ENCODE measurements at regions not wholly inside any gene's neighbourhood (a gene's known extent, or its start where the extent isn't known, plus 50 kb on each side); places are given as distances from the start of the nearest gene placed in this dataset.

GRCh38 chr15:69718916-69719315, 266.3 kb downstream of the RPLP1 start:
- no peak for DNase-seq

GRCh38 chr15:69719527-69720240, 267.1 kb downstream of the RPLP1 start:
- DNase-seq, result no peak

- no peak for DNase-seq
Observed at GRCh38 chr15:69720536-69720935, 267.9 kb downstream of the RPLP1 start.

- DNase-seq, result no peak
Observed at GRCh38 chr15:69722924-69723323, 270.3 kb downstream of the RPLP1 start.

- DNase-seq, result peak; percentile 92
Observed at GRCh38 chr15:69723404-69724096, 270.9 kb downstream of the RPLP1 start.

- no peak for DNase-seq
Observed at GRCh38 chr15:69724333-69724732, 271.7 kb downstream of the RPLP1 start.

GRCh38 chr15:69725275-69725674, 272.7 kb downstream of the RPLP1 start:
- DNase-seq, result no peak

- no peak for DNase-seq
Observed at GRCh38 chr15:69725957-69726356, 273.3 kb downstream of the RPLP1 start.

- DNase-seq, result no peak
Observed at GRCh38 chr15:69727121-69727924, 274.7 kb downstream of the RPLP1 start.

GRCh38 chr15:69729167-69729748, 276.6 kb downstream of the RPLP1 start:
- DNase-seq, result no peak

- DNase-seq, result peak; percentile 47
Observed at GRCh38 chr15:69730281-69731080, 277.9 kb downstream of the RPLP1 start.

- no peak for DNase-seq
Observed at GRCh38 chr15:69731081-69731330, 278.4 kb downstream of the RPLP1 start.

- DNase-seq, result no peak
Observed at GRCh38 chr15:69731581-69731980, 279.0 kb downstream of the RPLP1 start.

- DNase-seq, result no peak
Observed at GRCh38 chr15:69732133-69732532, 279.5 kb downstream of the RPLP1 start.

GRCh38 chr15:69734699-69735098, 282.1 kb downstream of the RPLP1 start:
- DNase-seq, result no peak

GRCh38 chr15:69735121-69735520, 282.5 kb downstream of the RPLP1 start:
- no peak for DNase-seq

- no peak for DNase-seq
Observed at GRCh38 chr15:69736161-69736560, 283.5 kb downstream of the RPLP1 start.

GRCh38 chr15:69737916-69738315, 285.3 kb downstream of the RPLP1 start:
- DNase-seq, result no peak

GRCh38 chr15:69740684-69741083, 288.1 kb downstream of the RPLP1 start:
- DNase-seq, result no peak

- DNase-seq, result no peak
Observed at GRCh38 chr15:69742361-69742760, 289.7 kb downstream of the RPLP1 start.

- no peak for DNase-seq
Observed at GRCh38 chr15:69743091-69743490, 290.5 kb downstream of the RPLP1 start.

- no peak for DNase-seq
Observed at GRCh38 chr15:69744391-69745162, 292.0 kb downstream of the RPLP1 start.
